Neural cell (in vitro differentiated cells): ENCODE measurements at regions not wholly inside any gene's neighbourhood (a gene's known extent, or its start where the extent isn't known, plus 50 kb on each side); places are given as distances from the start of the nearest gene placed in this dataset.
"Not testable (repeated sequence)": the region's sequence is repeated elsewhere in the genome, so short reads cannot be mapped to it uniquely, and the experiment has no call there.

Experiments used
- H2AFZ ChIP-seq: fragments of 200-600, 300-800 bp; sonication (generic), shearing (Covaris generic); 2 replicates; pipeline ENCODE4 v1.6.0; 2014; ENCODE audit warnings: low read depth, mild to moderate bottlenecking, antibody characterized with exemption, low read length, moderate library complexity
- H3F3A ChIP-seq: fragments of 200-600 bp; shearing (Covaris generic); 2 replicates; pipeline ENCODE4 v1.6.1; 2016; ENCODE audit warnings: mild to moderate bottlenecking, moderate library complexity, mixed read lengths, antibody characterized with exemption, low read length; ENCODE audit not compliant: insufficient read depth, poor library complexity, severe bottlenecking
- H3K27ac ChIP-seq: fragments of 200-600, 300-800 bp; sonication (generic), shearing (Covaris generic); 2 replicates; pipeline ENCODE4 v1.5.1; 2014; ENCODE audit warnings: mild to moderate bottlenecking, low read length, moderate library complexity
- H3K27me3 ChIP-seq: fragments of 300-800, 200-600 bp; sonication (generic), shearing (Covaris generic); 2 replicates; pipeline ENCODE4 v1.6.0; 2014; ENCODE audit warnings: mild to moderate bottlenecking, low read depth, low read length, moderate library complexity; ENCODE audit not compliant: insufficient read depth
- H3K36me3 ChIP-seq: fragments of 300-800, 200-600 bp; sonication (generic), shearing (Covaris generic); 2 replicates; pipeline ENCODE4 v1.5.1; 2014; ENCODE audit warnings: mild to moderate bottlenecking, antibody characterized with exemption, low read length, moderate library complexity; ENCODE audit not compliant: insufficient read depth
- H3K4me2 ChIP-seq: fragments of 300-800, 200-600 bp; sonication (generic), shearing (Covaris generic); 2 replicates; pipeline ENCODE4 v1.6.0; 2014; ENCODE audit warnings: mild to moderate bottlenecking, low read length
- H3K4me3 ChIP-seq: fragments of 300-800, 200-600 bp; sonication (generic), shearing (Covaris generic); 2 replicates; pipeline ENCODE4 v1.5.1; 2014; ENCODE audit warnings: mild to moderate bottlenecking, low read length, moderate library complexity
- H3K79me2 ChIP-seq: fragments of 200-600 bp; shearing (Covaris generic); replicated peaks from 2 replicates; pipeline ENCODE4 v1.6.0; 2014; ENCODE audit warnings: mild to moderate bottlenecking, low read length, moderate library complexity; ENCODE audit not compliant: insufficient read depth
- H3K9ac ChIP-seq: fragments of 300-800, 200-600 bp; sonication (generic), shearing (Covaris generic); 2 replicates; pipeline ENCODE4 v1.6.1; 2016; ENCODE audit warnings: mild to moderate bottlenecking, low read length, mixed read lengths
- H3K9me2 ChIP-seq: fragments of 200-600 bp; shearing (Covaris generic); 2 replicates; pipeline ENCODE4 v1.6.1; 2016; ENCODE audit warnings: mild to moderate bottlenecking, low read length, mixed read lengths; ENCODE audit not compliant: insufficient read depth
- H3K9me3 ChIP-seq: fragments of 200-600, 300-800 bp; sonication (generic), shearing (Covaris generic); 2 replicates; pipeline ENCODE4 v1.6.1; 2016; ENCODE audit warnings: mild to moderate bottlenecking, mixed run types, low read length, moderate library complexity, mixed read lengths
- H4K20me1 ChIP-seq: fragments of 200-600 bp; shearing (Covaris generic); 2 replicates; pipeline ENCODE4 v1.6.1; 2016; ENCODE audit warnings: mild to moderate bottlenecking, mixed run types; ENCODE audit not compliant: insufficient read depth
- EZH2 ChIP-seq: fragments of 200-600, 300-800 bp; shearing (Covaris generic), sonication (generic); IDR thresholded peaks from 2 replicates; pipeline ENCODE4 v1.6.1; 2014; ENCODE audit warnings: antibody characterized with exemption, low read length, borderline replicate concordance, mild to moderate bottlenecking; ENCODE audit not compliant: insufficient read depth, poor library complexity, severe bottlenecking
- MXI1 ChIP-seq: fragments of 450-650 bp; conservative IDR thresholded peaks from 2 replicates; pipeline ENCODE4 v1.6.1; 2014; ENCODE audit warnings: antibody characterized with exemption, mild to moderate bottlenecking; ENCODE audit not compliant: poor library complexity, severe bottlenecking
- POLR2AphosphoS5 ChIP-seq: IDR thresholded peaks from 2 replicates; pipeline ENCODE4 v1.6.1; 2012
- RAD21 ChIP-seq: fragments of 450-650 bp; conservative IDR thresholded peaks from 2 replicates; pipeline ENCODE4 v1.6.1; 2014; ENCODE audit warnings: antibody characterized with exemption, mild to moderate bottlenecking, moderate library complexity
- SMC3 ChIP-seq: fragments of 450-650 bp; conservative IDR thresholded peaks from 2 replicates; pipeline ENCODE4 v1.6.1; 2014; ENCODE audit warnings: antibody characterized with exemption, mild to moderate bottlenecking, moderate library complexity; ENCODE audit not compliant: poor library complexity
- TAF1 ChIP-seq: IDR thresholded peaks from 2 replicates; pipeline ENCODE4 v1.6.1; 2012; ENCODE audit warnings: low read depth
- TF ChIP-seq, protein P1 (sequence below): fragments of 450-650 bp; IDR thresholded peaks from 2 replicates; pipeline ENCODE4 v1.5.1; 2014; ENCODE audit warnings: antibody characterized with exemption, mild to moderate bottlenecking, moderate library complexity; ENCODE audit not compliant: poor library complexity, severe bottlenecking
- TF ChIP-seq, protein P2 (sequence below): IDR thresholded peaks from 2 replicates; pipeline ENCODE4 v1.6.1; 2012; ENCODE audit warnings: borderline replicate concordance

GRCh38 chr6:82458705-82459104, 95.1 kb downstream of the TPBG start:
- Histone ChIP-seq H2AFZ (no peak overlapping the region), H3K27ac (no peak overlapping the region), H3K9ac (no peak overlapping the region), H3K4me3 (no peak overlapping the region), H3K27me3 (no peaks in the 10 kb centered on the region), H3K36me3 (no peaks in the 10 kb centered on the region), H3K79me2 (no peaks in the 10 kb centered on the region), H3K9me3 (no peaks in the 10 kb centered on the region), H4K20me1 (no peaks in the 10 kb centered on the region), H3K4me2 (no peak overlapping the region), H3F3A (no peaks in the 10 kb centered on the region), H3K9me2 (no peaks in the 10 kb centered on the region)
- TF ChIP-seq TAF1 = no peak
- TF ChIP-seq, protein P1, sequence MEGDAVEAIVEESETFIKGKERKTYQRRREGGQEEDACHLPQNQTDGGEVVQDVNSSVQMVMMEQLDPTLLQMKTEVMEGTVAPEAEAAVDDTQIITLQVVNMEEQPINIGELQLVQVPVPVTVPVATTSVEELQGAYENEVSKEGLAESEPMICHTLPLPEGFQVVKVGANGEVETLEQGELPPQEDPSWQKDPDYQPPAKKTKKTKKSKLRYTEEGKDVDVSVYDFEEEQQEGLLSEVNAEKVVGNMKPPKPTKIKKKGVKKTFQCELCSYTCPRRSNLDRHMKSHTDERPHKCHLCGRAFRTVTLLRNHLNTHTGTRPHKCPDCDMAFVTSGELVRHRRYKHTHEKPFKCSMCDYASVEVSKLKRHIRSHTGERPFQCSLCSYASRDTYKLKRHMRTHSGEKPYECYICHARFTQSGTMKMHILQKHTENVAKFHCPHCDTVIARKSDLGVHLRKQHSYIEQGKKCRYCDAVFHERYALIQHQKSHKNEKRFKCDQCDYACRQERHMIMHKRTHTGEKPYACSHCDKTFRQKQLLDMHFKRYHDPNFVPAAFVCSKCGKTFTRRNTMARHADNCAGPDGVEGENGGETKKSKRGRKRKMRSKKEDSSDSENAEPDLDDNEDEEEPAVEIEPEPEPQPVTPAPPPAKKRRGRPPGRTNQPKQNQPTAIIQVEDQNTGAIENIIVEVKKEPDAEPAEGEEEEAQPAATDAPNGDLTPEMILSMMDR = no peak
- TF ChIP-seq EZH2 = no peak
- TF ChIP-seq RAD21 = no peak
- no peak for TF ChIP-seq POLR2AphosphoS5
- no peak for TF ChIP-seq SMC3
- no peak for TF ChIP-seq MXI1
- TF ChIP-seq, protein P2, sequence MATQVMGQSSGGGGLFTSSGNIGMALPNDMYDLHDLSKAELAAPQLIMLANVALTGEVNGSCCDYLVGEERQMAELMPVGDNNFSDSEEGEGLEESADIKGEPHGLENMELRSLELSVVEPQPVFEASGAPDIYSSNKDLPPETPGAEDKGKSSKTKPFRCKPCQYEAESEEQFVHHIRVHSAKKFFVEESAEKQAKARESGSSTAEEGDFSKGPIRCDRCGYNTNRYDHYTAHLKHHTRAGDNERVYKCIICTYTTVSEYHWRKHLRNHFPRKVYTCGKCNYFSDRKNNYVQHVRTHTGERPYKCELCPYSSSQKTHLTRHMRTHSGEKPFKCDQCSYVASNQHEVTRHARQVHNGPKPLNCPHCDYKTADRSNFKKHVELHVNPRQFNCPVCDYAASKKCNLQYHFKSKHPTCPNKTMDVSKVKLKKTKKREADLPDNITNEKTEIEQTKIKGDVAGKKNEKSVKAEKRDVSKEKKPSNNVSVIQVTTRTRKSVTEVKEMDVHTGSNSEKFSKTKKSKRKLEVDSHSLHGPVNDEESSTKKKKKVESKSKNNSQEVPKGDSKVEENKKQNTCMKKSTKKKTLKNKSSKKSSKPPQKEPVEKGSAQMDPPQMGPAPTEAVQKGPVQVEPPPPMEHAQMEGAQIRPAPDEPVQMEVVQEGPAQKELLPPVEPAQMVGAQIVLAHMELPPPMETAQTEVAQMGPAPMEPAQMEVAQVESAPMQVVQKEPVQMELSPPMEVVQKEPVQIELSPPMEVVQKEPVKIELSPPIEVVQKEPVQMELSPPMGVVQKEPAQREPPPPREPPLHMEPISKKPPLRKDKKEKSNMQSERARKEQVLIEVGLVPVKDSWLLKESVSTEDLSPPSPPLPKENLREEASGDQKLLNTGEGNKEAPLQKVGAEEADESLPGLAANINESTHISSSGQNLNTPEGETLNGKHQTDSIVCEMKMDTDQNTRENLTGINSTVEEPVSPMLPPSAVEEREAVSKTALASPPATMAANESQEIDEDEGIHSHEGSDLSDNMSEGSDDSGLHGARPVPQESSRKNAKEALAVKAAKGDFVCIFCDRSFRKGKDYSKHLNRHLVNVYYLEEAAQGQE = no peak

- Histone ChIP-seq H4K20me1 (no peaks in the 10 kb centered on the region), H3K27me3 (no peaks in the 10 kb centered on the region), H3K4me3 (no peak overlapping the region), H3K4me2 (no peak overlapping the region), H3K36me3 (no peaks in the 10 kb centered on the region), H2AFZ (no peak overlapping the region), H3F3A (no peaks in the 10 kb centered on the region), H3K9me3 (no peaks in the 10 kb centered on the region), H3K27ac (no peak overlapping the region), H3K9ac (no peak overlapping the region), H3K9me2 (no peaks in the 10 kb centered on the region), H3K79me2 (no peaks in the 10 kb centered on the region)
- TF ChIP-seq EZH2 (no peak), RAD21 (no peak)
These were observed 97.9 kb downstream of the TPBG start for GRCh38 chr6:82461536-82461935.

DNA sequence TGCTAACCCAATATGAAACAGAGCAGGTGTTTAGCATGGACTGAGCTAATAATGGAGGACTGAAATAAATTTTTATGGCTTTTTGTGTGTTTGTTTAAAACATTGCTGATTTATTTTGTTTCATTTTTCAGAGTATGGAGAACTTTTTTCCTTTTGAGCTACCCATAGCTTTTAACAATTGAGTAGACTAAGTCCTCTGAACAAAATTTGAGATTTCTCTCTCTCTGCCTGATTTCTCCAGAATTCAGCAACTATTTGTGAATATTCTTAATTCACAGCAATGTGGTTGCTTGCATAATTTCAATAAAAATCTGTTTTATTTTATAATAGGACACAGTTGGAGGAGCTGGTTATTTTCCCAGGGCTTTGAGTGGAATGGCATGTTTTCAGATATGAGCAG, 103.7 kb downstream of the TPBG start:
- no peaks in the 10 kb centered on the region for H3K9me2 ChIP-seq
- no peak for TF ChIP-seq SMC3
- TF ChIP-seq, protein P1 = no peak
- no peak for TF ChIP-seq MXI1
- no peak for TF ChIP-seq TAF1
- no peak for TF ChIP-seq RAD21
- H3K27ac ChIP-seq = no peak overlapping the region
- no peaks in the 10 kb centered on the region for H3K27me3 ChIP-seq
- no peak overlapping the region for H3K9ac ChIP-seq
- H2AFZ ChIP-seq = no peak overlapping the region
- no peak overlapping the region for H3K4me3 ChIP-seq
- H3K4me2 ChIP-seq = no peak overlapping the region
- H4K20me1 ChIP-seq = no peaks in the 10 kb centered on the region
- H3K79me2 ChIP-seq = no peaks in the 10 kb centered on the region
- H3F3A ChIP-seq = no peaks in the 10 kb centered on the region
- no peaks in the 10 kb centered on the region for H3K36me3 ChIP-seq
- peaks cover 6% of the 10 kb centered on the region for H3K9me3 ChIP-seq

DNA sequence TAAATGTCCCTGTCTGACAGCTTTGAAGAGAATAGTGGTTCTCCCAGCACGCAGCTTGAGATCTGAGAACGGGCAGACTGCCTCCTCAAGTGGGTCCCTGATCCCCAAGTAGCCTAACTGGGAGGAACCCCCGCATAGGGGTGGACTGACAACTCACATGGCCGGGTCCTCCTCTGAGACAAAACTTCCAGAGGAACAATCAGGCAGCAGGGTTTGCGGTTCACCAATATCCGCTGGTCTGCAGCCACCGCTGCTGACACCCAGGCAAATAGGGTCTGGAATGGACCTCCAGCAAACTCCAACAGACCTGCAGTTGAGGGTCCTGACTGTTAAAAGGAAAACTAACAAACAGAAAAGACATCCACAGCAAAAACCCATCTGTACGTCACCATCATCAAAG, 106.5 kb downstream of the TPBG start:
- not testable (repeated sequence) for H3K4me3 ChIP-seq, H3K79me2 ChIP-seq, H3K36me3 ChIP-seq, H3K9me3 ChIP-seq, H3K27me3 ChIP-seq, H3K9ac ChIP-seq, H2AFZ ChIP-seq, H3K9me2 ChIP-seq, H3K27ac ChIP-seq, H3K4me2 ChIP-seq, H3F3A ChIP-seq, H4K20me1 ChIP-seq

GRCh38 chr6:82475106-82475505, 111.5 kb downstream of the TPBG start:
- H3K4me2 ChIP-seq, H3K27ac ChIP-seq, H3K27me3 ChIP-seq, H3K9ac ChIP-seq, H3K36me3 ChIP-seq, H2AFZ ChIP-seq, H3K4me3 ChIP-seq, H3K9me3 ChIP-seq, H3F3A ChIP-seq, H4K20me1 ChIP-seq, H3K79me2 ChIP-seq, H3K9me2 ChIP-seq: not testable (repeated sequence)
